Spleen (tissue), 11 donors: ENCODE measurements at regions not wholly inside any gene's neighbourhood (a gene's known extent, or its start where the extent isn't known, plus 50 kb on each side); places are given as distances from the start of the nearest gene placed in this dataset.

Source experiments
- DNase-seq: peaks from one replicate; pipeline ENCODE4 v3.0.0-alpha.2; 2020
- H3K27ac ChIP-seq, 8 donors: fragments of 200-600 bp; sonication (generic) in 7 of 8; 1 replicate in 4 of 8; 2 replicates in 4 of 8; pipeline versions ENCODE4 v1.5.0 to v1.8.0; 2016 to 2021; ENCODE audit warnings: inconsistent platforms in 4 of 8, mild to moderate bottlenecking in 4 of 8, moderate library complexity in 1 of 8
- H3K27me3 ChIP-seq, 7 donors: fragments of 200-600 bp; sonication (generic) in 6 of 7; replicated peaks in 1 of 7; 1 replicate in 4 of 7; 2 replicates in 3 of 7; pipeline versions ENCODE4 v1.5.0 to v1.8.0; 2016 to 2021; ENCODE audit warnings: inconsistent platforms in 3 of 7, mild to moderate bottlenecking in 1 of 7
- H3K36me3 ChIP-seq, 6 donors: fragments of 200-600 bp; sonication (generic) in 5 of 6; 1 replicate in 4 of 6; 2 replicates in 2 of 6; pipeline versions ENCODE4 v1.5.0 to v1.8.0; 2016 to 2021; ENCODE audit warnings: inconsistent platforms in 2 of 6
- H3K4me1 ChIP-seq, 6 donors: fragments of 200-600 bp; sonication (generic) in 5 of 6; 1 replicate in 3 of 6; 2 replicates in 3 of 6; pipeline versions ENCODE4 v1.5.0 to v1.8.0; 2016 to 2021; ENCODE audit warnings: inconsistent platforms in 3 of 6
- H3K4me3 ChIP-seq, 8 donors: fragments of 200-600 bp; sonication (generic) in 7 of 8; 1 replicate in 4 of 8; 2 replicates in 4 of 8; pipeline versions ENCODE4 v1.5.0 to v1.8.0; 2016 to 2021; ENCODE audit warnings: inconsistent platforms in 4 of 8, mild to moderate bottlenecking in 4 of 8, moderate library complexity in 2 of 8
- H3K9me3 ChIP-seq, 8 donors: fragments of 200-600 bp; sonication (generic) in 7 of 8; 1 replicate in 4 of 8; 2 replicates in 4 of 8; pipeline versions ENCODE4 v1.5.0 to v1.8.0; 2016 to 2021; ENCODE audit warnings: inconsistent platforms in 4 of 8
- POLR2A ChIP-seq, 3 donors: fragments of 450-650 bp; IDR thresholded peaks; one replicate each; pipeline ENCODE4 v1.5.1; 2017; ENCODE audit warnings: antibody characterized with exemption in 3 of 3, mild to moderate bottlenecking in 1 of 3
- POLR2AphosphoS5 ChIP-seq, 3 donors: sonication (generic); formaldehyde crosslinking; IDR thresholded peaks; one replicate each; pipeline ENCODE4 v1.5.1; 2017; ENCODE audit warnings: antibody characterized with exemption in 3 of 3
- WGBS, 5 donors: extraction: QIAGEN DNeasy Blood & Tissue Kit in 3 of 5; methylation state at CpG; one replicate each; pipeline versions ENCODE4 v1.1.5 to v1.1.7; 2013 to 2018; 5-methylcytosine and 5-hydroxymethylcytosine counted together
- intact Hi-C: fragments of 100-400 bp; cut with DNase I; formaldehyde crosslinking; loops from one replicate; pipeline ENCODE4 v1.15.0; 2023; ENCODE audit warnings: low total_unique reads
- TF ChIP-seq, protein P1 (sequence below), 11 experiments: fragments of 200-600 bp in 7 of 11; fragments of 450-650 bp in 4 of 11; sonication (generic) in 4 of 11; IDR thresholded peaks in 8 of 11; conservative IDR thresholded peaks in 3 of 11; 1 replicate in 7 of 11; 2 replicates in 4 of 11; pipeline versions ENCODE4 v1.4.0 to v1.8.0; 2016 to 2021; ENCODE audit warnings: antibody characterized with exemption in 11 of 11, inconsistent platforms in 4 of 11, mild to moderate bottlenecking in 1 of 11
- donor health status: healthy with polysubstance abuse.
- donor health status: DM: no; HTN: no; CAD: no; lungs with moderate emphysema.
- donor health status: DM: no; HTN: no; CAD: no.
- donor health status: Bipolar disorder and iron deficiency.
- donor health status: healthy.
- donor health status: DM: no; HTN: no; CAD: no.
- donor health status: DM: yes; HTN: yes; CAD: no.

DNA sequence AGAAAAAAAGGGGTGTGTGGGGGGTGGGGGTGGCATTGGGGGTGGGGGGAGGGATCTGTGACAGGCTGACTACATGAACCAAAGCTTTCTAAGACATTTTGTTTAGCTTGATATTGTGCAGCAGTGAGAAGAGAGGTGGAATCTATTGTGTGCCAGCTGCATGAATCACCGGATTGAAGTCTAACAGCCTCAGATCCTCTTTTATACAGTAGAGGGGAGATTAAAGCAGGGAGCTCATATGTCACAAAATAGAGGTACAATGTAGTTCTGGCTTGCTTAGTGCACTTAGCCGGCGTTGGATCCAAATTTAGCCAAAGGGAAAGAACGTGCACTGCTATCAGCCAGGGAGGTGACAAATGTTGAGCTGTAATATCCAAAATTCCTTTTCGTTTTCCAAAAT is 404.2 kb upstream of the CITED2 start:
- no peak for DNase-seq
- Histone ChIP-seq H3K27me3 (no peaks in the 10 kb centered on the region), H3K27ac (no peak overlapping the region), H3K36me3 (no peaks in the 10 kb centered on the region), H3K9me3 (peaks cover 0 to 3% (median 0%) of the 10 kb centered on the region in 8 donors), H3K4me1 (no peaks in the 10 kb centered on the region), H3K4me3 (no peak overlapping the region)
- TF ChIP-seq POLR2AphosphoS5 (IDR thresholded peaks at IDR 0.05) (no peak), POLR2A (IDR thresholded peaks at IDR 0.05) (no peak)
- TF ChIP-seq, protein P1, sequence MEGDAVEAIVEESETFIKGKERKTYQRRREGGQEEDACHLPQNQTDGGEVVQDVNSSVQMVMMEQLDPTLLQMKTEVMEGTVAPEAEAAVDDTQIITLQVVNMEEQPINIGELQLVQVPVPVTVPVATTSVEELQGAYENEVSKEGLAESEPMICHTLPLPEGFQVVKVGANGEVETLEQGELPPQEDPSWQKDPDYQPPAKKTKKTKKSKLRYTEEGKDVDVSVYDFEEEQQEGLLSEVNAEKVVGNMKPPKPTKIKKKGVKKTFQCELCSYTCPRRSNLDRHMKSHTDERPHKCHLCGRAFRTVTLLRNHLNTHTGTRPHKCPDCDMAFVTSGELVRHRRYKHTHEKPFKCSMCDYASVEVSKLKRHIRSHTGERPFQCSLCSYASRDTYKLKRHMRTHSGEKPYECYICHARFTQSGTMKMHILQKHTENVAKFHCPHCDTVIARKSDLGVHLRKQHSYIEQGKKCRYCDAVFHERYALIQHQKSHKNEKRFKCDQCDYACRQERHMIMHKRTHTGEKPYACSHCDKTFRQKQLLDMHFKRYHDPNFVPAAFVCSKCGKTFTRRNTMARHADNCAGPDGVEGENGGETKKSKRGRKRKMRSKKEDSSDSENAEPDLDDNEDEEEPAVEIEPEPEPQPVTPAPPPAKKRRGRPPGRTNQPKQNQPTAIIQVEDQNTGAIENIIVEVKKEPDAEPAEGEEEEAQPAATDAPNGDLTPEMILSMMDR (IDR thresholded peaks at IDR 0.05 in 8 of 11, conservative IDR thresholded peaks at IDR 0.05 in 3 of 11) = no peak
- intact Hi-C loops = no loop called here
- 69 to 92% (median 85%) methylated on average over 5 of the region's 5 CpGs for WGBS, 5 donors

DNA sequence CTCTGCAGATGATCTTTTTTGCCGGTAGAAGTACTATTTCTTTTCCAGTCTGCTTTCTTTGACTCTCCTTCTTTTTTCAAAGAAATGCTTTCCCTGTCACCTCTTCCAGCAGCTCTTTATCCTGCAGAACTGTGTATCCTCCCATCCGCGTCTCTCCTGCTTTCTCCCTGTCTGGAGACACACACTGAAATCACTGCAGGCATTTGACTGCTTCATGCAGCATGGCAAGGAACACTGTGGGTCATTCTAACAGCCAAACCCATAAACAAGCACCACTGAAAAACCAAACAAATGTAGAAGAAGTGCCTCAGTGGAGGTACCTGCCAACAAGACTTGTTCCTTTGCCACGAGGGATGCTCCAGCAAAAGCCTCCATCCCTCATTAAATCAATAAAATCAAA is 403.7 kb upstream of the CITED2 start:
- Histone ChIP-seq H3K36me3 (no peaks in the 10 kb centered on the region), H3K27me3 (no peaks in the 10 kb centered on the region), H3K9me3 (no peaks in the 10 kb centered on the region), H3K27ac (no peak overlapping the region), H3K4me3 (no peak overlapping the region), H3K4me1 (no peaks in the 10 kb centered on the region)
- intact Hi-C loops = no loop called here
- no peak for TF ChIP-seq POLR2A (IDR thresholded peaks at IDR 0.05)
- TF ChIP-seq POLR2AphosphoS5 (IDR thresholded peaks at IDR 0.05) = no peak
- 87 to 94% (median 90%) methylated on average over 4 of the region's 4 CpGs for WGBS, 5 donors
- no peak for DNase-seq

DNA sequence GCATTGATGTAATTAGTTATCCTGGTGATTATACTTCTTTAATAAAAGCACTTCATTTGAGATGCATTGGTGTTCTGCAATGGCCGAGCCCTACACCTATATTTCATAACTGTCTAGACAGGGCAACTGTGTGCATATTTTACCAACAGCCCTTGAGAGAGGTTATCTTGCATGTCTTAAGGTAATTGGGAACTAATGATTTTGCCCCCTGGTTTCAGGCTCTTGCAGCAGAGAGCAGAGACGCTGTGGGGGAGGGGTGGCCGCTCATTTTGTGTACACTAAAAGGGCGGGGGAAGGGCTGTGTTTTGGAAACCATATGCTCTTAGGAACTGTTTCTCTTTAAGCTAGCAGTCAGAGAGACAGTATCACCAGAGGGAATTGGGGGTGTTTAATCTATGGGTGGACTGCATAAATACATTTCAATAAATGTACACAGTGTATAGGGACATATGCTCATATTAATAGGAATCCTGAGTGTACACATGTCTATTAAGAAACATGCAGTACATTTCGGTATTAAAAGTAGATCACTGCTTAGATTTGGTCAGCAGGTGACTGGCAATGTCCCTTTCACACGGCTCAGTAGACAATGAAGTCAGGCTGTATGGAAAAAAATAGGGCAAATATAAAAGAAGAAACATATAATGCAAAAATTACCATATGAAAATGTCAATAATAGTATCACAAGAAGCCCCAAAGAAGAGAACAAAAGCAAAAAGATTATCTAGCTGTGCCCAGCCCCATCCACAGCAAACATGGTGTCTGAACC is 402.9 kb upstream of the CITED2 start:
- DNase-seq = no peak
- WGBS, 5 donors = 77 to 94% (median 88%) methylated on average over 6 of the region's 6 CpGs
- intact Hi-C loops = no loop called here
- H3K27ac ChIP-seq = no peak overlapping the region
- TF ChIP-seq POLR2AphosphoS5 (IDR thresholded peaks at IDR 0.05) = no peak
- H3K4me3 ChIP-seq = no peak overlapping the region
- H3K27me3 ChIP-seq = no peaks in the 10 kb centered on the region
- H3K9me3 ChIP-seq = no peaks in the 10 kb centered on the region
- H3K36me3 ChIP-seq = no peaks in the 10 kb centered on the region
- H3K4me1 ChIP-seq = no peaks in the 10 kb centered on the region

DNA sequence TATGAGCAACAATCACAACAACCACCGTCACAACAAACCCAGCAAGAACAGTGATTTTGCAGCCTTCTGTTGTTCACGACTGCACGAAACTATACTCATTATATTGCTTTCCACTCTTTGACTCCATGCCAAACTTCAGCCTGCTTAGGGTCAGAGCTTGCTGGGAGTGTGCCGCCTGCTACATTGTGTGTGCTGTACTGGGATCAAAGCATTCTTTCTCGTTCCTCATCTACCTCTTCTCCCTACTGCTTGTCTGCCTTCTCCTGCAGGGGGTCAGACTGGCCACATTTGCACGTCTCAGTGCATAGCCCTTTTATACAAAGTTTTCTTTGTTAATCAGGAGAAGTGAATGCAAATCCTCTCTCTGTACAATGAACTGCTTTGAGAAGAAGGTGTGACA is 401.6 kb upstream of the CITED2 start:
- no peaks in the 10 kb centered on the region for H3K36me3 ChIP-seq
- intact Hi-C loops = no loop called here
- no peaks in the 10 kb centered on the region for H3K9me3 ChIP-seq
- TF ChIP-seq, protein P1 (IDR thresholded peaks at IDR 0.05 in 8 of 11, conservative IDR thresholded peaks at IDR 0.05 in 3 of 11) = no peak
- TF ChIP-seq POLR2A (IDR thresholded peaks at IDR 0.05) = no peak
- no peak for TF ChIP-seq POLR2AphosphoS5 (IDR thresholded peaks at IDR 0.05)
- H3K27me3 ChIP-seq = no peaks in the 10 kb centered on the region
- no peak overlapping the region for H3K27ac ChIP-seq
- no peak overlapping the region for H3K4me3 ChIP-seq
- WGBS, 5 donors = 71 to 90% (median 79%) methylated on average over 6 of the region's 6 CpGs
- DNase-seq = no peak
- no peaks in the 10 kb centered on the region for H3K4me1 ChIP-seq

DNA sequence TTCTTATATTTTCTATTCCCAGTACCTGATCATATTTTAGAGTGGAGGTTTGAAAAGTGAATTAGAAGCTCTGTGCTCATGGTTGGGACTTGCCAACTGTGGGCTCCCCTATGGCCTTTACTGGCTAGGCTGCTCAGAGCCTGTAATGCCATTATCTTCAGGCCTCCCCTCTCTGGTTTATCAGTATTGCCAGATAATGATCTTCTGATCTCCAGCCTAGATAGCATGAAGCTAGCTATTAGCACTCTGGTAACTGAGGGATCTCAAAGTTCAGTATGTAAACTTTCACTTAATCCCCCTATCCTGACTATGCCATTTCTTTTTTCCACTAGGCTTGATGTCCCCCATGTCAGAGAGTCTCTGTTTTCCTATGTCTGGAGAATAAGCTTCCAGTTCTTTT is 393.7 kb upstream of the CITED2 start:
- H3K27me3 ChIP-seq = no peaks in the 10 kb centered on the region
- TF ChIP-seq, protein P1 (IDR thresholded peaks at IDR 0.05 in 8 of 11, conservative IDR thresholded peaks at IDR 0.05 in 3 of 11) = no peak
- TF ChIP-seq POLR2AphosphoS5 (IDR thresholded peaks at IDR 0.05) (no peak), POLR2A (IDR thresholded peaks at IDR 0.05) (no peak)
- H3K4me3 ChIP-seq = no peak overlapping the region
- H3K36me3 ChIP-seq = no peaks in the 10 kb centered on the region
- H3K9me3 ChIP-seq = no peaks in the 10 kb centered on the region
- H3K27ac ChIP-seq = no peak overlapping the region
- no peak for DNase-seq
- intact Hi-C loops = no loop called here
- peaks cover 0 to 22% (median 12%) of the 10 kb centered on the region in 6 donors for H3K4me1 ChIP-seq
